GM12878 (cell line): ENCODE measurements at regions not wholly inside any gene's neighbourhood (a gene's known extent, or its start where the extent isn't known, plus 50 kb on each side); places are given as distances from the start of the nearest gene placed in this dataset.

ENCODE experiments used
- ATAC-seq: fragments of 200-7000 bp; cut with Tn5 transposase; 3 replicates; pipeline ENCODE4 v1.9.1; 2020; ENCODE audit warnings: mild to moderate bottlenecking, moderate library complexity
- BruUV-seq: library from RNA; stranded (reverse); fragments of 400-500 nt; replicated peaks from 2 replicates; lab custom pipeline; 2021; lab: Mats Ljungman, UMichigan
- CTCF ChIA-PET: fragments of 300-600 bp; sonication (Branson Sonifier 250); formaldehyde crosslinking; extraction: SDS; loops from one replicate; lab custom pipeline; 2021; ENCODE audit warnings: inconsistent platforms; lab: Yijun Ruan, JAX
- POLR2A ChIA-PET: fragments of 350-600 bp; formaldehyde crosslinking; extraction: SDS; loops from one replicate; lab custom pipeline; 2021; ENCODE audit warnings: inconsistent platforms; lab: Charles Lee
- RAD21 ChIA-PET: fragments of 300-600 bp; sonication (Branson Sonifier 250); formaldehyde crosslinking; loops from one replicate; lab custom pipeline; 2023; ENCODE audit warnings: antibody characterized with exemption; ENCODE audit not compliant: unreplicated experiment; lab: Charles Lee
- SMC1A ChIA-PET: fragments of 300-600 bp; sonication (Branson Sonifier 250); formaldehyde crosslinking; loops from one replicate; lab custom pipeline; 2023; ENCODE audit not compliant: unreplicated experiment, uncharacterized antibody; lab: Charles Lee
- DNase-seq: peaks from one replicate; pipeline ENCODE4 v3.0.0-alpha.2; 2011; ENCODE audit warnings: low read depth, low spot score
- FAIRE-seq: peaks from 3 replicates; lab custom pipeline; 2011; peaks lifted over from hg19 to GRCh38; lab: Jason Lieb, UNC
- H2AFZ ChIP-seq: 2 replicates; pipeline ENCODE4 v1.6.0; 2011; ENCODE audit warnings: low read depth, low read length, control low read depth; ENCODE audit not compliant: control insufficient read depth
- H3K27ac ChIP-seq: 2 replicates; pipeline ENCODE4 v1.5.1; 2011; ENCODE audit warnings: control low read depth; ENCODE audit not compliant: control insufficient read depth, insufficient read depth
- H3K27me3 ChIP-seq, 2 experiments: replicated peaks in 1 of 2; 2 replicates each; pipeline versions ENCODE4 v1.6.0 to v1.6.1; 2011; ENCODE audit warnings: low read length in 1 of 2; ENCODE audit not compliant: control insufficient read depth in 2 of 2, insufficient read depth in 2 of 2
- H3K36me3 ChIP-seq, 2 experiments: 2 replicates each; pipeline ENCODE4 v1.5.1; 2011; ENCODE audit warnings: low read length in 1 of 2; ENCODE audit not compliant: control insufficient read depth in 2 of 2, insufficient read depth in 2 of 2
- H3K4me1 ChIP-seq: 2 replicates; pipeline ENCODE4 v1.6.1; 2011; ENCODE audit warnings: mild to moderate bottlenecking, low read length, moderate library complexity, mixed read lengths; ENCODE audit not compliant: control insufficient read depth, insufficient read depth
- H3K4me2 ChIP-seq: 2 replicates; pipeline ENCODE4 v1.6.0; 2011; ENCODE audit warnings: control low read depth; ENCODE audit not compliant: control insufficient read depth, insufficient read depth
- H3K4me3 ChIP-seq: fragments of 200-600 bp; sonication (generic); 2 replicates; pipeline ENCODE4 v1.5.1; 2016
- H3K79me2 ChIP-seq: 2 replicates; pipeline ENCODE4 v1.6.0; 2011; ENCODE audit warnings: low read length; ENCODE audit not compliant: control insufficient read depth, insufficient read depth
- H3K9ac ChIP-seq: 2 replicates; pipeline ENCODE4 v1.8.0; 2011; ENCODE audit warnings: low read length, control low read depth, mixed read lengths; ENCODE audit not compliant: control insufficient read depth, insufficient read depth
- H3K9me3 ChIP-seq: replicated peaks from 3 replicates; pipeline ENCODE4 v1.5.1; 2011; ENCODE audit warnings: mild to moderate bottlenecking, low read length; ENCODE audit not compliant: control insufficient read depth, insufficient read depth
- H4K20me1 ChIP-seq: 2 replicates; pipeline ENCODE4 v1.6.0; 2011; ENCODE audit not compliant: control insufficient read depth, insufficient read depth
- ATF2 ChIP-seq: IDR thresholded peaks from 2 replicates; pipeline ENCODE4 v1.6.1; 2012; ENCODE audit warnings: low read length, inconsistent platforms
- EP300 ChIP-seq, 2 experiments: fragments of 150-350 bp in 1 of 2; IDR thresholded peaks; 2 replicates each; pipeline ENCODE4 v1.6.1; 2011 to 2012; ENCODE audit warnings: low read depth in 2 of 2, low read length in 2 of 2, borderline replicate concordance in 1 of 2, improper control_type of control experiment in 1 of 2, inconsistent platforms in 1 of 2; ENCODE audit not compliant: control insufficient read depth in 1 of 2
- FOXM1 ChIP-seq: IDR thresholded peaks from 2 replicates; pipeline ENCODE4 v1.6.1; 2012; ENCODE audit warnings: low read depth, mild to moderate bottlenecking, inconsistent platforms, low read length, moderate library complexity
- GABPA ChIP-seq: IDR thresholded peaks from 2 replicates; pipeline ENCODE4 v1.6.1; 2014; ENCODE audit warnings: antibody characterized with exemption, low read depth, mild to moderate bottlenecking, inconsistent platforms
- IKZF2 ChIP-seq, 2 experiments: fragments of 450-650 bp; IDR thresholded peaks; 2 replicates each; pipeline ENCODE4 v1.6.1; 2017; ENCODE audit warnings: mild to moderate bottlenecking in 2 of 2, moderate library complexity in 2 of 2
- IRF4 ChIP-seq: IDR thresholded peaks from 2 replicates; pipeline ENCODE4 v1.6.1; 2011; ENCODE audit warnings: low read depth, low read length
- MYB ChIP-seq: fragments of 150-350 bp; IDR thresholded peaks from 2 replicates; pipeline ENCODE4 v1.6.1; 2014; ENCODE audit warnings: mild to moderate bottlenecking, low read depth, low read length, borderline replicate concordance
- POU2F2 ChIP-seq: IDR thresholded peaks from 3 replicates; pipeline ENCODE4 v1.6.1; 2011; ENCODE audit warnings: low read depth, mild to moderate bottlenecking, low read length, borderline replicate concordance
- RAD51 ChIP-seq: fragments of 450-650 bp; IDR thresholded peaks from 2 replicates; pipeline ENCODE4 v1.6.1; 2016; ENCODE audit warnings: moderate library complexity, mild to moderate bottlenecking, inconsistent platforms
- RELB ChIP-seq: fragments of 450-650 bp; IDR thresholded peaks from 2 replicates; pipeline ENCODE4 v1.6.1; 2017; ENCODE audit warnings: low read depth, mild to moderate bottlenecking, moderate library complexity
- RFX5 ChIP-seq: IDR thresholded peaks from 2 replicates; pipeline ENCODE4 v1.6.1; 2011; ENCODE audit warnings: low read depth, low read length, improper control_type of control experiment
- SIN3A ChIP-seq: IDR thresholded peaks from 2 replicates; pipeline ENCODE4 v1.6.1; 2012; ENCODE audit warnings: low read depth, low read length, improper control_type of control experiment
- SMAD1 ChIP-seq: fragments of 450-650 bp; IDR thresholded peaks from 2 replicates; pipeline ENCODE4 v1.6.1; 2018; ENCODE audit warnings: mild to moderate bottlenecking, low read depth; ENCODE audit not compliant: partially characterized antibody
- SREBF1 ChIP-seq: IDR thresholded peaks from 2 replicates; pipeline ENCODE4 v1.6.1; 2012; ENCODE audit warnings: mild to moderate bottlenecking, low read length
- TCF3 ChIP-seq: IDR thresholded peaks from 2 replicates; pipeline ENCODE4 v1.6.1; 2012; ENCODE audit warnings: low read depth, mild to moderate bottlenecking, low read length, borderline replicate concordance; ENCODE audit not compliant: insufficient read depth
- YBX1 ChIP-seq: fragments of 450-650 bp; IDR thresholded peaks from 2 replicates; pipeline ENCODE4 v1.6.1; 2016; ENCODE audit warnings: antibody characterized with exemption
- WGBS: methylation state at CpG from one replicate; pipeline ENCODE4 v1.1.6; 2016; ENCODE audit warnings: low lambda C conversion rate; ENCODE audit not compliant: insufficient replicate concordance, insufficient coverage; ENCODE audit errors: missing lambda C conversion rate; 5-methylcytosine and 5-hydroxymethylcytosine counted together
- in situ Hi-C: fragments of 300-500 bp; cut with MboI; formaldehyde crosslinking; loops from 9 replicates; pipeline ENCODE4 v1.14.3; 2018; ENCODE audit warnings: mixed read lengths
- intact Hi-C: fragments of 100-400 bp; cut with micrococcal nuclease; formaldehyde crosslinking; loops from one replicate; pipeline ENCODE4 v1.14.2; 2022; ENCODE audit not compliant: unreplicated experiment

- TF ChIP-seq RAD51, result no peak
- TF ChIP-seq RFX5, result no peak
- no peak for TF ChIP-seq SIN3A
- TF ChIP-seq FOXM1, result no peak
- TF ChIP-seq POU2F2, result no peak
- TF ChIP-seq, all 136 proteins: peak for 0
Measured at GRCh38 chr12:25725931-25726330, 172.8 kb upstream of the LMNTD1 start (continued).

GRCh38 chr12:25728056-25728595, 175.0 kb upstream of the LMNTD1 start:
- ChIA-PET RAD21 (no interaction called here), SMC1A (no interaction called here), CTCF (no interaction called here), POLR2A (no interaction called here)
- Histone ChIP-seq H3K4me3 (no peak overlapping the region), H3K27me3 (no peaks in the 10 kb centered on the region; a peak in 1 of 4 replicates), H3K4me1 (no peaks in the 10 kb centered on the region), H3K36me3 (no peaks in the 10 kb centered on the region), H4K20me1 (no peaks in the 10 kb centered on the region), H3K27ac (no peak overlapping the region), H3K4me2 (no peak overlapping the region), H3K9ac (no peak overlapping the region), H3K9me3 (no peaks in the 10 kb centered on the region; the same call in 2 of the 3 replicates), H3K79me2 (no peaks in the 10 kb centered on the region), H2AFZ (no peak overlapping the region)
- no peak for ATAC-seq
- 0% methylated on average over 2 of the region's 2 CpGs for WGBS
- FAIRE-seq, result no peak
- no peak for DNase-seq
- TF ChIP-seq SREBF1 (no peak), GABPA (no peak), SMAD1 (no peak), IKZF2 (IDR thresholded peaks at IDR 0.05) (no peak), YBX1 (no peak), MYB (no peak), IRF4 (no peak), ATF2 (no peak), EP300 (IDR thresholded peaks at IDR 0.05; ENCODE audit: borderline replicate concordance in 1 of 2, control insufficient read depth in 1 of 2, low read depth in 2 of 2, low read length in 2 of 2) (no peak), TCF3 (no peak), RELB (no peak)
- BruUV-seq, result no TSS peak
- intact Hi-C loops (no loop called here), in situ Hi-C loops (no loop called here)
